Colonic mucosa (tissue), 4 donors: ENCODE measurements at regions not wholly inside any gene's neighbourhood (a gene's known extent, or its start where the extent isn't known, plus 50 kb on each side); places are given as distances from the start of the nearest gene placed in this dataset.

Experiments
- DNase-seq: peaks from one replicate; pipeline ENCODE4 v3.0.0-alpha.2; 2020
- H3K27ac ChIP-seq: fragments of 200-600 bp; one replicate; pipeline ENCODE4 v1.8.0; 2021
- H3K27me3 ChIP-seq: fragments of 200-600 bp; one replicate; pipeline ENCODE4 v1.8.0; 2021
- H3K36me3 ChIP-seq: fragments of 200-600 bp; one replicate; pipeline ENCODE4 v1.8.0; 2021
- H3K4me1 ChIP-seq: fragments of 200-600 bp; one replicate; pipeline ENCODE4 v1.8.0; 2021; ENCODE audit warnings: mild to moderate bottlenecking
- H3K4me3 ChIP-seq: fragments of 200-600 bp; one replicate; pipeline ENCODE4 v1.8.0; 2021
- H3K9ac ChIP-seq, 2 donors: one replicate each; pipeline ENCODE4 v1.7.0; 2013; ENCODE audit warnings: control low read depth in 2 of 2, low read depth in 2 of 2, low read length in 2 of 2
- H3K9me3 ChIP-seq: fragments of 200-600 bp; one replicate; pipeline ENCODE4 v1.8.0; 2021
- CTCF ChIP-seq: fragments of 200-600 bp; IDR thresholded peaks from one replicate; pipeline ENCODE4 v1.8.0; 2022; ENCODE audit warnings: antibody characterized with exemption, mild to moderate bottlenecking
- intact Hi-C: fragments of 100-400 bp; cut with DNase I; formaldehyde crosslinking; loops from one replicate; pipeline ENCODE4 v1.14.1; 2022
- donor health status: healthy.
- donor health status: DM: no; HTN: no; CAD: no.
- donor health status: DM: no; HTN: no; CAD: no.

GRCh38 chr2:24410976-24411375 is 50.6 kb upstream of the ITSN2 start:
- Histone ChIP-seq H3K4me1 (no peaks in the 10 kb centered on the region), H3K36me3 (no peaks in the 10 kb centered on the region), H3K9me3 (no peaks in the 10 kb centered on the region), H3K27ac (no peak overlapping the region), H3K4me3 (no peak overlapping the region), H3K9ac (no peak overlapping the region), H3K27me3 (no peaks in the 10 kb centered on the region)
- intact Hi-C loops = loop anchor here (2.0 kb wide), 1 partner anchor 416 kb away; no protein-coding TSS in a partner anchor
- TF ChIP-seq CTCF = no peak
- DNase-seq = no peak

GRCh38 chr2:24409700-24410556 is 49.6 kb upstream of the ITSN2 start:
- Histone ChIP-seq H3K27me3 (no peaks in the 10 kb centered on the region), H3K27ac (no peak overlapping the region), H3K36me3 (no peaks in the 10 kb centered on the region), H3K4me3 (no peak overlapping the region), H3K9ac (no peak overlapping the region), H3K4me1 (no peaks in the 10 kb centered on the region), H3K9me3 (no peaks in the 10 kb centered on the region)
- DNase-seq = peak; percentile 47
- TF ChIP-seq CTCF = peak; percentile 65
- intact Hi-C loops = loop anchor here (2.0 kb wide), 1 partner anchor 417 kb away; no protein-coding TSS in a partner anchor
